GM23248 (cell line): ENCODE measurements at regions not wholly inside any gene's neighbourhood (a gene's known extent, or its start where the extent isn't known, plus 50 kb on each side); places are given as distances from the start of the nearest gene placed in this dataset.

ENCODE experiments used
- EZH2 ChIP-seq: fragments of 200-600 bp; sonication (generic); IDR thresholded peaks from 2 replicates; pipeline ENCODE4 v1.6.1; 2018; ENCODE audit warnings: antibody characterized with exemption, mild to moderate bottlenecking; ENCODE audit not compliant: insufficient read depth, poor library complexity, severe bottlenecking
- EZH2phosphoT487 ChIP-seq: fragments of 200-600 bp; sonication (generic); IDR thresholded peaks from 2 replicates; pipeline ENCODE4 v1.6.1; 2018; ENCODE audit warnings: antibody characterized with exemption, moderate library complexity, mild to moderate bottlenecking, low read depth; ENCODE audit not compliant: insufficient read depth

GRCh38 chr5:68395926-68396511 lies 180.5 kb downstream of the PIK3R1 start:
- TF ChIP-seq EZH2 (no peak), EZH2phosphoT487 (no peak)
